ENCODE measurements at regions not wholly inside any gene's neighbourhood (a gene's known extent, or its start where the extent isn't known, plus 50 kb on each side); places are given as distances from the start of the nearest gene placed in this dataset.

- no peak for TF ChIP-seq CTCF (IDR thresholded peaks at IDR 0.05)
- no peak for TF ChIP-seq POLR2A (IDR thresholded peaks at IDR 0.05)
Observed at GRCh38 chr12:127820271-127820670, 446.7 kb upstream of the TMEM132C start.
